Brain microvascular endothelial cell (primary cell): ENCODE measurements at regions not wholly inside any gene's neighbourhood (a gene's known extent, or its start where the extent isn't known, plus 50 kb on each side); places are given as distances from the start of the nearest gene placed in this dataset.

ENCODE experiments used
- DNase-seq: peaks from one replicate; pipeline ENCODE4 v3.0.0-alpha.2; 2020
- H3K27ac ChIP-seq: fragments of 250-450 bp; sonication (Bioruptor Pico); 2 replicates; pipeline ENCODE4 v1.5.1; 2020; ENCODE audit warnings: mild to moderate bottlenecking, moderate library complexity
- H3K27me3 ChIP-seq: fragments of 250-450 bp; sonication (Bioruptor Pico); replicated peaks from 2 replicates; pipeline ENCODE4 v1.5.1; 2020; ENCODE audit warnings: mild to moderate bottlenecking
- H3K36me3 ChIP-seq: fragments of 250-450 bp; sonication (Bioruptor Pico); replicated peaks from 2 replicates; pipeline ENCODE4 v1.5.1; 2020; ENCODE audit warnings: mild to moderate bottlenecking
- H3K4me3 ChIP-seq: 2 replicates; pipeline ENCODE4 v1.5.1; 2011; ENCODE audit warnings: low read depth, mild to moderate bottlenecking, control low read depth, low read length, moderate library complexity
- in situ Hi-C: cut with HindIII; loops from 2 replicates; pipeline ENCODE4 v1.10.0; 2017; ENCODE audit warnings: low sequenced_read_pairs, low pct_ligation_motif_present
- TF ChIP-seq, protein P1 (sequence below): IDR thresholded peaks from 2 replicates; pipeline ENCODE4 v1.5.1; 2011; ENCODE audit warnings: low read depth, mild to moderate bottlenecking, moderate library complexity, low read length, control low read depth, inconsistent platforms; ENCODE audit errors: missing control alignments

DNA sequence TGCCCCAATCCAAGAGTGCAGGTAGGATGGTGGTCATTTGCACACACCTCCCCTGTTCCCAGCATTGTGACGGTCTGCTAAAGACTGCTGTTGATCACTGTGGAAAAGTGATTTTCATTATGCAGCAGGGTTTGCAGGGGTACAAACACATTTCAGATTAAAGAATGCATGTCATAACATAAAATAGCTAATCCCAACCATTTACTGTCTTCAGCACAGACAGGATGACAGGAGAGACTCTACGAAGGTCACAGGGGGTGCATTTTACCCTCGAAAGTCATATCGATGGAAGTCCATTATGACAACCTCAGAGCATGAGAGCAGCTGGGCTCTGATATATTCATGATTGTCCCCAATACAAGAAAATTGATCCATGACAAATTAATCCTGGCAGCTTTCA lies 302.6 kb downstream of the AJAP1 start:
- Histone ChIP-seq H3K36me3 (no peaks in the 10 kb centered on the region), H3K27me3 (no peaks in the 10 kb centered on the region), H3K27ac (no peak overlapping the region), H3K4me3 (no peak overlapping the region)
- no peak for DNase-seq
- in situ Hi-C loops, result no loop called here
- TF ChIP-seq, protein P1, sequence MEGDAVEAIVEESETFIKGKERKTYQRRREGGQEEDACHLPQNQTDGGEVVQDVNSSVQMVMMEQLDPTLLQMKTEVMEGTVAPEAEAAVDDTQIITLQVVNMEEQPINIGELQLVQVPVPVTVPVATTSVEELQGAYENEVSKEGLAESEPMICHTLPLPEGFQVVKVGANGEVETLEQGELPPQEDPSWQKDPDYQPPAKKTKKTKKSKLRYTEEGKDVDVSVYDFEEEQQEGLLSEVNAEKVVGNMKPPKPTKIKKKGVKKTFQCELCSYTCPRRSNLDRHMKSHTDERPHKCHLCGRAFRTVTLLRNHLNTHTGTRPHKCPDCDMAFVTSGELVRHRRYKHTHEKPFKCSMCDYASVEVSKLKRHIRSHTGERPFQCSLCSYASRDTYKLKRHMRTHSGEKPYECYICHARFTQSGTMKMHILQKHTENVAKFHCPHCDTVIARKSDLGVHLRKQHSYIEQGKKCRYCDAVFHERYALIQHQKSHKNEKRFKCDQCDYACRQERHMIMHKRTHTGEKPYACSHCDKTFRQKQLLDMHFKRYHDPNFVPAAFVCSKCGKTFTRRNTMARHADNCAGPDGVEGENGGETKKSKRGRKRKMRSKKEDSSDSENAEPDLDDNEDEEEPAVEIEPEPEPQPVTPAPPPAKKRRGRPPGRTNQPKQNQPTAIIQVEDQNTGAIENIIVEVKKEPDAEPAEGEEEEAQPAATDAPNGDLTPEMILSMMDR, result no peak

DNA sequence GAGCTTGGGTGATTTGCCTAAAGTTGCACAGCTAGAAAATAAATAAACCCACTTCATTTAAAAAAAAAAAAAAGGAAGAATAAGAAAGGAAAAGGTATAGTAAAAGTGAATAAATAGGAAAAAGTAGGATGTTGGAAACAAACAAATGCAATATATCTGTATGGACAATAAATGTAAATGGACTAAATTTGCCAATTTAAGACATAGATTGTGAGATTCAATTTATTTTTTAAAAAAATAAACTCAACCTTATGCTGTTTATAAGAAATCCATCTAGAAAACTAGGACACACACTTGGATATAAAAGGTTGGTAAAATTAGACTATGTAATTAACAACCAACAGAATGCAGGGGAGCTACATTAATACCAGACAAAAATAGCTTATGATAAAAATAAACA lies 300.0 kb downstream of the AJAP1 start:
- TF ChIP-seq, protein P1, result no peak
- H3K27me3 ChIP-seq, result no peaks in the 10 kb centered on the region
- in situ Hi-C loops, result no loop called here
- no peak overlapping the region for H3K27ac ChIP-seq
- H3K4me3 ChIP-seq, result no peak overlapping the region
- no peaks in the 10 kb centered on the region for H3K36me3 ChIP-seq
- DNase-seq, result no peak

DNA sequence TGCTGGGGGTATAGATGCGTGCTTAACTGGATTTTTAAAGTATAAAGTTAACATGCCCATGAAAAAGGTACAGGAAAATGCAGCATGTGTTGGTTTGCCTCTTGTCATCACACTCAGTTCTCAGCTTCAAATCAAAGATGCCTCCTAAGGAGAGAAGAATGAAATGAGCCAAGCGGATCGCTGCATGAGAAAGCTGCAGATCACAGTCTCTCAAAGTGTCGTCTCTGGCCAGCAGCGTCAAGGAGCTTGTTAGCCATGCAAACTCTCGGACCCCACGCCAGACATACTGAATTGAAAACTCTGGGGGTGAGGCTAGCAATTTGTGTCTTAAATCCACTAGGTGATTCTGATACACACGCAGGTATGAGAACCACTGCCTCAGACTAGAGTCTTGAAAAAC lies 297.2 kb downstream of the AJAP1 start:
- TF ChIP-seq, protein P1, result no peak
- Histone ChIP-seq H3K4me3 (no peak overlapping the region), H3K27me3 (no peaks in the 10 kb centered on the region), H3K36me3 (no peaks in the 10 kb centered on the region), H3K27ac (no peak overlapping the region)
- in situ Hi-C loops, result no loop called here
- DNase-seq, result no peak

DNA sequence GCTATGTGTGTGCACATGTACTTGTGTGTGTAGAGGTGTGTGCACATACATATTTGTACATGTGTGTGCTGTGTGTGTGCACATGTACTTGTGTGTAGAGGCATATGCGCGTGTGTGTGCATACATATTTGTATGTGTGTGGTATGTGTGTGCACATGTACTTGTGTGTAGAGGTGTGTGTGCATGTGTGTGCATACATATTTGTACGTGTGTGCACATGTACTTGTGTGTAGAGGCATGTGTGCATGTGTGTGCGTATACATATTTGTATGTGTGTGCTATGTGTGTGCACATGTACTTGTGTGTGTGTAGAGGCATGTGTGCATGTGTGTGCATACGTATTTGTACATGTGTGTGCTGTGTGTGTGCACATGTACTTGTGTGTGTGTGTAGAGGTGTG lies 291.9 kb downstream of the AJAP1 start:
- H3K36me3 ChIP-seq, result no peaks in the 10 kb centered on the region

DNA sequence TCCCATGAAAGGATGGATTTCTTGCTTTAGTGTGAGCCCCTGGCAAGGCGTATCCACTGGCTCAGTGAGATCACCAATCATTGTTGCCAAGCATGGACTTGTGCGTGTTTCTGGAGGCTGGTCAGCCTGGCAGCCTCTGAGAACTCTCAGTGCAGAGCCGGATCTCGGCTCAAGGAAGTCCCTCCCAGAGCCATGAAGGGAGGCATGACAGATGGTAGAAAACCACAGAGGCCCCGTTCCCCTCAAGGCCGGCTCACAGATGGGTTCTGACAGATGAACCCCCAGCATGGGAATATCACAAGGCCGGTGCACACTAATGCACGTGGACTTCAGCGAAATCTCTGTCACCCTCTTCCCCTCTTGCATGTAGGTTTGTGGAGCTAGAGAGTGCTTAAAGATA lies 290.5 kb downstream of the AJAP1 start:
- TF ChIP-seq, protein P1, result no peak
- no peak for DNase-seq
- Histone ChIP-seq H3K4me3 (no peak overlapping the region), H3K27me3 (no peaks in the 10 kb centered on the region), H3K36me3 (no peaks in the 10 kb centered on the region), H3K27ac (no peak overlapping the region)
- in situ Hi-C loops, result no loop called here

More for the DNA sequence above, 291.9 kb downstream of the AJAP1 start:
- Histone ChIP-seq H3K27me3 (no peaks in the 10 kb centered on the region), H3K27ac (no peak overlapping the region), H3K4me3 (no peak overlapping the region)
- TF ChIP-seq, protein P1, result no peak
- in situ Hi-C loops, result no loop called here
- no peak for DNase-seq

DNA sequence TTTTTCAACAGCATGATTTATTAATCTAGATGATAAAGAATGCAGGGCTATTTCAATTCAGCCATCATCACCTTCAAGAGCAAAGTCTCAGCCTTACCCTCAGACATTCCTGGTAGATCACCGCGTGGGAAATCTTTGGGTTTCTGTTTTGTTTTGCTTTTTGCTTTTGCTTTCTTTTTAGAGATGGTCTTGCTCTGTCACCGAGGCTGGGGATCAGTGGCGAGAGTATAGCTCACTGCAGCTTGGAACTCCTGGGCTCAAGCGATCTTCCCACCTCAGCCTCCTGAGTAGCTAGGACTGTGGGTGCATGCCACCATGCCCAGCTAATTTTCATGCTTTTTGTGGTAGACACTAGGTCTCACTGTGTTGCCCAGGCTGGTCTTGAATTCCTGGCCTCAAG lies 289.7 kb downstream of the AJAP1 start:
- H3K36me3 ChIP-seq, result no peaks in the 10 kb centered on the region
- TF ChIP-seq, protein P1, result no peak
- in situ Hi-C loops, result no loop called here
- H3K4me3 ChIP-seq, result no peak overlapping the region
- DNase-seq, result no peak
- H3K27ac ChIP-seq, result no peak overlapping the region
- H3K27me3 ChIP-seq, result no peaks in the 10 kb centered on the region
